HG02798 (cell line): ENCODE measurements at regions not wholly inside any gene's neighbourhood (a gene's known extent, or its start where the extent isn't known, plus 50 kb on each side); places are given as distances from the start of the nearest gene placed in this dataset.
A peak's percentile ranks its signal among the peaks of the same experiment; 100 is the strongest.
"Not testable (repeated sequence)": the region's sequence is repeated elsewhere in the genome, so short reads cannot be mapped to it uniquely, and the experiment has no call there.

Experiments
- ATAC-seq: cut with Tn5 transposase; IDR thresholded peaks from one replicate; pipeline ENCODE4 v1.9.1; 2021; ENCODE audit warnings: mild to moderate bottlenecking; ENCODE audit not compliant: unreplicated experiment, poor library complexity

GRCh38 chr12:73445658-73446324 lies 1091.8 kb upstream of the ATXN7L3B start:
- ATAC-seq = peak; percentile 76

GRCh38 chr12:73452672-73453469 lies 1084.8 kb upstream of the ATXN7L3B start:
- ATAC-seq = peak; percentile 56

DNA sequence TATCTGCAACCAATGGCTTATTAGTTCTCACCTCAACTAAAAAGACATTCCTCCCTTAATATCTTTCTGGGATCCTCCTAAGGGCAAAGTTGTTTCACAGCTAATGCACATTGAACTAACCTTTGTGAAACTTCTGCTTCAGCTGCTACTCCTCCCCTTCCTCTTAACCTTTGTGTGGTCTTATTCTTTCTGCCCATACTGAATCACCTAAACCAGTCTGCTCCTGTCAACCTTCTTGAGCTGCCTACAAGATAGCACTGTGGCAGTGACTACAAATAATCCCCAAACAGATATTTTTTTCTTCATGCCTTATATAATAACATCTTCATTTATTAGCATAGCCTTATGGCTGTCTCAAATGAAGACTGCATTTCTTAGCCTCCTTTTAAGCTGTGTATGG lies 1077.4 kb upstream of the ATXN7L3B start:
- no peak for ATAC-seq

DNA sequence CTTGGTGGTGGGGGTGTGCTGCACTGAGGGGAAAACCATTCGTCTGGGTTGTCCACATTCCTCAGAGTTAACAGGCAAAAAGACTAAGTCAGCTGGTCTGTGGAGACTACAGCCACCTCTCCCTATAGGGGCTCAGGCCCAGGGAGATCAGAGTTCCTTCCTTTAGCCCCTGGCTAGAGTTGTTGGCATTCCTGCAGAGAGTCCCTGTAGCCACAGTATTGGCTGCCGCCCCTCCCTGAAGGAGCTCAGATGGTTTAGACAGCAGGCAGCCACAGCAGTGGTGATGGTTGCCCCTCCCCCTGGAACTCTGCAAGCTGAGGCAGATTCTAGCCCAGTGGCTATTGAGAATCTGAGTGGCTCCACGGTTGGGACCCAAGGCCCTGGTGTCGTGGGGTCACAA lies 1072.5 kb upstream of the ATXN7L3B start:
- ATAC-seq = no peak

- no peak for ATAC-seq
Observed at GRCh38 chr12:73486256-73486655, 1051.4 kb upstream of the ATXN7L3B start.

DNA sequence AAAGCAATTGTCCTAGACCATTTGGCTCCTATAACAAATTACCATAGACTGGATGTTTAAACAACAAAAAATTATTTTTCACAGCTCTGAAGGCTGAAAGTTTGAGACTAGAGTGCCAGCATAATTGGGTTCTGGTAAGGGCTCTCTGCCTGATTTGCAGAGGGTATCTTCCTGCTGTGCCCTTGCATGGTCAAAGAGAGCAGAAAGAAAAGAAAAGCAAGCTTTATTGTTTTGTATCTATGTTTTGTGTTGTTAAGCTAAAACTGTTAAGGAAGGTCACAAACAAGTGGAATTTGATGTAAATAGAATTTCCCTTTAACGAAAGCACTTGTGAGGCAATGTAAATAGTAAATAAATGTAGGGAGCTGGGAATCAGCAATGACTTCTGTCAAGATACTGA lies 1031.0 kb upstream of the ATXN7L3B start:
- no peak for ATAC-seq

DNA sequence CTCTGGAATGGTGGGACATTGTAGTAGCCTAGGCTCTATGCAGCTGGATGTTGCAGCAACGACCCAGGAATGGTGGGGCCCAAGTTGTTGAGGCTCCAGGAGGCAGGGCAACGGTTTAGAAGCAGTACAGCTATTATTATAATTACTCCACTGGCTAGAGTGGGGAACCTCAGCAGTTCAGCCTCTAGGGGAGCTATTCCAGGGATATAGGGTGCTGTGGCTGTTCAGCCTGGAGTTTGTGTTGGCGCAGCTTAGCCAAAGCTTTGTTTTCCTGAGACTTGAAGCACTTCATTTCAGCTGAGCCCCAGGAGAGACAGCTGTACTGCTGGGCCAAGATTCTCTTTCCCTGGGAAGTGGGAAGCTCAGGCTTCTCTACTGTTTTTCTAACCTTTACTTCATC lies 1023.0 kb upstream of the ATXN7L3B start:
- no peak for ATAC-seq

DNA sequence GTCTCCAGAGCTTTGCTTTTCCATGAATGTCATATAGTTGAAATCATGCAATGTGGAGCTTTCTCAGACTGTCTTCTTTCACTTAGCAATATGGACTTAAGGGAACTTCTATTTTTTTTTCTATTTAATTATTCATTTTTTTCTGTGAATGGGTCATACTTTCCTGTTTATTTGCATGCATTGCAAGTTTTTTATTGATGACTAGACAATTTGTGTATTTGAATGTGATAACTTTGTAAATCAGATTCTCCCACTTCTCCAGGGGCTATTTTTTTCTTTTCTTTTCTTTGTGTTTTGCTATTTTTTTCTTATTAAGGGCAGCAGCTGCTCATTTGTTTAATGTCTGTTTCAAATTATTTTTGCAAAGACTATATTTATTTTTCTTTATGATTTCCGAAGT lies 1019.8 kb upstream of the ATXN7L3B start:
- no peak for ATAC-seq

DNA sequence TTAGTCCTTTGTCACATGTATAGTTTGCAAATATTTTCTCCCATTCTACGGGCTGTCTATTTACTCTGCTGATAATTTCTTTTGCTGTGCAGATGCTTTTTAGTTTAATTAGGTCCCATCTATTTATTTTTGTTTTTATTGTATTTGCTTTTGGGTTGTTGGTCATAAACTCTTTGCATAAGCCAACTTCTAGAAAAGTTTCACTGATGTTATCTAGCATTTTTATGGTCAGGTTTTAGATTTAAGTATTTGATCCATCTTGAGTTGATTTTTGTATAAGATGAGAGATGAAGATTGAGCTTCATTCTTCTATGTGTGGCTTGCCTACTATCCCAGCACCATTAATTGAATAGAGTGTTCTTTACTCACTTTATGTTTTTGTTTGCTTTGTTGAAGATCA lies 1008.4 kb upstream of the ATXN7L3B start:
- ATAC-seq = no peak

- no peak for ATAC-seq
Observed at GRCh38 chr12:73529954-73530353, 1007.7 kb upstream of the ATXN7L3B start.

DNA sequence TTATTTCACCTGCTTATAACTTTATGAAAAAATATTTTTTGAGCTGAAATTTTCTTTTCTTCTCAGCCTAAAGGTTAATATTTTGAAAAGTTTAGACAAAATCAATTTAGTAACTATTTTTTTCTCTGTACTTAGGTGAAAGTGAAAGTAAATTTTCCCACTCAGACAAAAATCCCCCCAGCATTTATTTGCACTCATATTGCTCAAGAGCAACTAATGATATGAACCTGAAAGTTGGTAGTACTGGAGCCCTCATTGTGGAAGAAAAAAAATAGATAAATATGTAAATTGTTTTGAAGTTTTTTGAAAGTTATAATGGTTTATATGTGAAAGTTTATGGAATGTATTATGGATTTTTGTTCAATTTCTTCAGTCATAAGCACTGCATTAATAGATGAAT lies 1005.9 kb upstream of the ATXN7L3B start:
- no peak for ATAC-seq

DNA sequence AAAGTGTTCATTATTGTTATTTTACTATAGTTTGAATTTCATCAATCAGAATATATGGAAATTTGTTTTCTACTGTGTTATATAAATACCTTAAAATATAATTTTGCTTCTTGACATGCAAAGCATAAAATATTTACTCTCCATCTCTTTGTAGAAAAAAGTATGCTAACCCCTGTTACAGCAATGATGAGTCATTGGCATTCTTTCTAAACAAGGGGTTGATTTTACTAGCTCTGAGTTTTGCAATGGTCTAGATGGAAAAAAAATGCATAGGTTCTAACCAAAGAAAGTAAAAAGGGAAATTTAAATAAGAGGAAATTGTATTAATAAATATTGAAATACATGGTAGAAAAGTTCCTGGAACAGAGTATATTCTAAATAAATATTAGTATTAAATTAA lies 990.2 kb upstream of the ATXN7L3B start:
- ATAC-seq = no peak

DNA sequence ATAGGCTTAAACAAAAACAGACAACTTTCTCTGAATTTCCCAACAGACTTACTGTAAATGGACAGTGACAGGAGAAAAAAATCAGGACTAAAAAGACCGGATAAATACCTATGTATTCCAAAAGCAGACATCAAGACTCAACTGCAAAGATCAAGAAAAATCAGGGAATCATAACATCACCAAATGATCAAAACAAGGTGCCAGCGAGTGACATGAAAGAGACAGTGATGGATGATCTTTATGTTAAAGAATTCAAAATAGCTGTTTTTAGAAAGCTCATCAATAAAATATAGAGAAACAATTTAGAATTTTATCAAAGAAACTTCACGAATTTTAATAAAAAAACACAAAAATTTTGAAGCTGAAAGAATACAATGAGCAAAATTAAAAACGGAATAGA lies 952.5 kb upstream of the ATXN7L3B start:
- ATAC-seq = no peak

DNA sequence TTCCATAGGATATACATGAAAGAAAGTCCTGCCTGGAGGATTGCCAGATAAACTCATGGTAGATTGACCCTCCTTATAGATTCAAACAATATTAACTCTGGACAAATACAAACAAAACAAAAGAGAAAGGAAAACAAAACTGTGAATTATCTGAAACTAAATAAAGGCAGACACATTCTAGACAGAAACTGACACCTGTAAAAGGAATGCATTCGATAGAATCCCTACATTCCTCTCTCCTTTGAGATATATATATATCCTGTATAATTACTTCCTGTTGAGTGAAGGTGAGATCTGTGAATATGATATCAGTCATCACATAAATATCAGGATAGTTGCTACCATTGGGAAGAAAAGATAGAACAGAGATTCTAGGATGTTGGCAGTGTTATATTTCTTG lies 948.4 kb upstream of the ATXN7L3B start:
- ATAC-seq = no peak

DNA sequence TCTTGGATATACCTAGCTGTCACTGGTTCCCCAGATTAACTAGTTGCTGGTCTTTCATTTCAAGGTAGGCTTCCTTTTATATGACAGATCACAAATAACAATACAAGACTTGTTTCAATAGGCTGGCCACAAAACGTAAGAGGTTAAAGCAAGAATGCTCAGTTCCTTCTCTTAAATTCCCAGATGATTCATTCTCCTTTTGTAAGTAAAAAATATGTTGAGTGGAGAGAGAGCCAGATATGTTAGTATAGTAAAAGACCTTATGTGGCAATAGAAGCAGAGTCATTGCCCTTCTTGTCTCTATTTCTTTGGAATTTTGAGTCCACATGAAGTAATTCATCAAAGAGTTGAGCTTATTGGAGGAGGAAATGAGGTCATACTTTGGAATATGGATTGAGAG lies 939.0 kb upstream of the ATXN7L3B start:
- ATAC-seq = no peak

DNA sequence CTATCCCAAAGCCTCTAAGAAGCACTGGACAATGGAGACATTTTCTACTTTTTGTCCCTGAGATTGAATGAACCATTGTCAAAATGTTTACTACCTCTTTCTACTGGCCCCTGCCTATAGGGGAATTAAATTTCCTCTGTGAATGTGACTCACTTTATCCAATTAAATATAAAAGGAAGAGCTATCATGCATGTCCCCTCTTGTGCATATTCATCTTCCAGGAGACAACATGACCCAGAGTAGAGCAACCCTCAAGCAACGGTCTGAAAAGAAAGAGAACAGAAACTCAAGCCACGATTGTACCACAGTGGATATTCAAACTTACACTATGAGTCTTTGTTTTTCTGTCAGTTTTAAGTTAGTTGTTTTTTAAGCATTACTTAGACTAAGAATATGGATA lies 938.4 kb upstream of the ATXN7L3B start:
- no peak for ATAC-seq

- ATAC-seq = not testable (repeated sequence)
Observed at GRCh38 chr12:73605925-73606324, 931.7 kb upstream of the ATXN7L3B start.

- no peak for ATAC-seq
Observed at GRCh38 chr12:73612551-73612950, 925.1 kb upstream of the ATXN7L3B start.

DNA sequence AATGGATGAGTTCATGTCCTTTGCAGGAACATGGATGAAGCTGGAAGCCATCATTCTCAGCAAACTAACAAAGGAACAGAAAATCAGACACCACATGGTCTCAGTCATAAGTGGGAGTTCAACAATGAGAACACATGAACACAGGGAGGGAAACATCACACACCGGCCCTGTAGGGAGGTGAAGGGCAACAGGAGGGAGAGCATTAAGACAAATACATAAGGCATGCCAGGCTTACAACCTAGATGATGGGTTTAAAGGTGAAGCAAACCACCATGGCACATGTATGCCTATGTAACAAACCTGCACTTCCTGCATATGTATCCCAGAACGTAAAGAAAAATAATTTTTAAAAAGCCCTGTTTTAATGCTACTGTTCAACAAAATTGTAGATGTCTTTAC lies 914.2 kb upstream of the ATXN7L3B start:
- no peak for ATAC-seq

- no peak for ATAC-seq
Observed at GRCh38 chr12:73625226-73625625, 912.4 kb upstream of the ATXN7L3B start.

DNA sequence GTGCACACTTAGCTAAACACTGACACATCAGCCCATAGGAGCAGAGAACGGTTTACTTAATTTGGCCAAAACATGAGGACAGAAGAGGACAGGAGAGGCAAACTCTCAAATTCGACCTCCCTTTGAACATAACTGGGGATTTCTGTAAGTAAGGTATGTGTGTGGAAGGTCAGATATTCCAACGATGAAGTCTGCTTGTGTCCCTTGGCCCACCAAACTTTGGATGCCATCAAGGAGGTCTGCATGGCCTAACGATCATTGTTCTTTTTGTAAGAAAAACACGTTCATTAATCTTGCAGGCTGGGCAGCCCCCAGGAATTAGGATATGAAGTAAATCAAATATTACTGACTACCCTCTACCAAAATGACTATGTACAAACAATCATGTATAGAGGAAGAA lies 908.5 kb upstream of the ATXN7L3B start:
- no peak for ATAC-seq
